IMR-90 (cell line): ENCODE measurements at regions not wholly inside any gene's neighbourhood (a gene's known extent, or its start where the extent isn't known, plus 50 kb on each side); places are given as distances from the start of the nearest gene placed in this dataset.

Experiments
- BHLHE40 ChIP-seq: fragments of 150-350 bp; IDR thresholded peaks from 2 replicates; pipeline ENCODE4 v1.6.1; 2016; ENCODE audit warnings: mild to moderate bottlenecking, low read depth, low read length
- CEBPB ChIP-seq: IDR thresholded peaks from 2 replicates; pipeline ENCODE4 v1.6.1; 2012; ENCODE audit warnings: low read depth, low read length, improper control_type of control experiment
- CTCF ChIP-seq: conservative IDR thresholded peaks from 2 replicates; pipeline ENCODE4 v1.5.1; 2012; ENCODE audit warnings: mild to moderate bottlenecking, low read depth, low read length, improper control_type of control experiment
- MAZ ChIP-seq: IDR thresholded peaks from 2 replicates; pipeline ENCODE4 v1.6.1; 2012; ENCODE audit warnings: low read depth, mild to moderate bottlenecking, low read length, improper control_type of control experiment, moderate library complexity, borderline replicate concordance
- NFE2L2 ChIP-seq: fragments of 150-350 bp; IDR thresholded peaks from 2 replicates; pipeline ENCODE4 v1.6.1; 2016; ENCODE audit warnings: low read depth, mild to moderate bottlenecking, low read length
- POLR2A ChIP-seq: IDR thresholded peaks from 2 replicates; pipeline ENCODE4 v1.6.1; 2012; ENCODE audit warnings: mild to moderate bottlenecking, low read depth, low read length
- RAD21 ChIP-seq: IDR thresholded peaks from 2 replicates; pipeline ENCODE4 v1.6.1; 2012; ENCODE audit warnings: low read length, improper control_type of control experiment
- SMC3 ChIP-seq: fragments of 150-350 bp; IDR thresholded peaks from 2 replicates; pipeline ENCODE4 v1.6.1; 2016; ENCODE audit warnings: low read depth, mild to moderate bottlenecking, antibody characterized with exemption, low read length, moderate library complexity
- USF2 ChIP-seq: fragments of 150-350 bp; IDR thresholded peaks from 2 replicates; pipeline ENCODE4 v1.6.1; 2017; ENCODE audit warnings: mild to moderate bottlenecking, antibody characterized with exemption, low read length, low read depth
- TF ChIP-seq, protein P1 (sequence below): fragments of 150-350 bp; IDR thresholded peaks from 2 replicates; pipeline ENCODE4 v1.6.1; 2016; ENCODE audit warnings: low read depth, mild to moderate bottlenecking, low read length, moderate library complexity, borderline replicate concordance

- TF ChIP-seq POLR2A (no peak), CTCF (no peak), RAD21 (no peak), NFE2L2 (no peak), SMC3 (no peak), CEBPB (no peak), USF2 (no peak), BHLHE40 (no peak), MAZ (no peak)
- TF ChIP-seq, protein P1, sequence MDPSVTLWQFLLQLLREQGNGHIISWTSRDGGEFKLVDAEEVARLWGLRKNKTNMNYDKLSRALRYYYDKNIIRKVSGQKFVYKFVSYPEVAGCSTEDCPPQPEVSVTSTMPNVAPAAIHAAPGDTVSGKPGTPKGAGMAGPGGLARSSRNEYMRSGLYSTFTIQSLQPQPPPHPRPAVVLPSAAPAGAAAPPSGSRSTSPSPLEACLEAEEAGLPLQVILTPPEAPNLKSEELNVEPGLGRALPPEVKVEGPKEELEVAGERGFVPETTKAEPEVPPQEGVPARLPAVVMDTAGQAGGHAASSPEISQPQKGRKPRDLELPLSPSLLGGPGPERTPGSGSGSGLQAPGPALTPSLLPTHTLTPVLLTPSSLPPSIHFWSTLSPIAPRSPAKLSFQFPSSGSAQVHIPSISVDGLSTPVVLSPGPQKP: no peak
Measured at GRCh38 chr5:166200532-166200931, 2090.9 kb upstream of the WWC1 start.
